CD4-positive, alpha-beta T cell (primary cell): ENCODE measurements at regions not wholly inside any gene's neighbourhood (a gene's known extent, or its start where the extent isn't known, plus 50 kb on each side); places are given as distances from the start of the nearest gene placed in this dataset.

Experiments
- ATAC-seq: fragments of 200-7000 bp; cut with Tn5 transposase; one replicate; pipeline ENCODE4 v1.10.0; 2022; ENCODE audit warnings: mild to moderate bottlenecking; ENCODE audit not compliant: poor library complexity
- CTCF ChIA-PET: fragments of 350-600 bp; sonication (Branson Sonifier 250); formaldehyde crosslinking; loops from one replicate; lab custom pipeline; 2021; ENCODE audit warnings: antibody characterized with exemption, inconsistent platforms; lab: Charles Lee
- POLR2A ChIA-PET: fragments of 350-600 bp; sonication (Branson Sonifier 250); formaldehyde crosslinking; loops from one replicate; lab custom pipeline; 2021; ENCODE audit warnings: antibody characterized with exemption, inconsistent platforms; lab: Charles Lee
- DNase-seq, 14 experiments: peaks; one replicate each; pipeline ENCODE4 v3.0.0-alpha.2; 2013 to 2020; ENCODE audit warnings: mixed read lengths in 2 of 14
- H3K27ac ChIP-seq, 2 donors: one replicate each; pipeline versions ENCODE4 v1.5.1 to v1.7.0; 2013; ENCODE audit warnings: low read length in 2 of 2, low read depth in 1 of 2, mild to moderate bottlenecking in 1 of 2
- H3K27me3 ChIP-seq, 2 experiments: 1 replicate in 1 of 2; 2 replicates in 1 of 2; pipeline versions ENCODE4 v1.6.1 to v1.7.0; 2013; ENCODE audit warnings: low read length in 2 of 2, control low read depth in 1 of 2, mild to moderate bottlenecking in 1 of 2, moderate library complexity in 1 of 2; ENCODE audit not compliant: insufficient read depth in 2 of 2, control insufficient read depth in 1 of 2
- H3K36me3 ChIP-seq: one replicate; pipeline ENCODE4 v1.6.1; 2013; ENCODE audit warnings: low read length, control low read depth; ENCODE audit not compliant: insufficient read depth
- H3K4me1 ChIP-seq: one replicate; pipeline ENCODE4 v1.6.1; 2013; ENCODE audit warnings: low read length, control low read depth; ENCODE audit not compliant: insufficient read depth
- H3K4me3 ChIP-seq: one replicate; pipeline ENCODE4 v1.5.1; 2013; ENCODE audit warnings: mild to moderate bottlenecking, low read length, moderate library complexity
- H3K9me3 ChIP-seq, 2 experiments: 1 replicate in 1 of 2; 2 replicates in 1 of 2; pipeline versions ENCODE4 v1.6.1 to v1.7.0; 2013; ENCODE audit warnings: low read length in 2 of 2, mild to moderate bottlenecking in 2 of 2, control low read depth in 1 of 2, moderate library complexity in 1 of 2; ENCODE audit not compliant: control insufficient read depth in 1 of 2, insufficient read depth in 1 of 2
- H3K27ac Mint-ChIP-seq: one replicate; pipeline ENCODE4 v1.8.0; 2020; ENCODE audit warnings: mixed read lengths
- H3K27me3 Mint-ChIP-seq: one replicate; pipeline ENCODE4 v1.8.0; 2021; ENCODE audit warnings: mixed read lengths
- H3K36me3 Mint-ChIP-seq: one replicate; pipeline ENCODE4 v1.8.0; 2021; ENCODE audit warnings: low read depth, mixed read lengths
- H3K4me1 Mint-ChIP-seq: one replicate; pipeline ENCODE4 v1.8.0; 2021; ENCODE audit warnings: low read depth, mixed read lengths
- H3K4me3 Mint-ChIP-seq: one replicate; pipeline ENCODE4 v1.8.0; 2020; ENCODE audit warnings: mild to moderate bottlenecking, mixed read lengths
- H3K9me3 Mint-ChIP-seq: one replicate; pipeline ENCODE4 v1.8.0; 2020; ENCODE audit warnings: mixed read lengths
- intact Hi-C, 2 experiments: fragments of 100-400 bp; cut with DNase I in 1 of 2; cut with micrococcal nuclease in 1 of 2; formaldehyde crosslinking; loops; one replicate each; pipeline versions ENCODE4 v1.15.1 to v1.9.0; 2023 to 2025; cut with DNase I, micrococcal nuclease
- TF ChIP-seq, protein P1 (sequence below): fragments of 200-600 bp; IDR thresholded peaks from one replicate; pipeline ENCODE4 v1.8.0; 2022; ENCODE audit warnings: antibody characterized with exemption, mild to moderate bottlenecking

DNA sequence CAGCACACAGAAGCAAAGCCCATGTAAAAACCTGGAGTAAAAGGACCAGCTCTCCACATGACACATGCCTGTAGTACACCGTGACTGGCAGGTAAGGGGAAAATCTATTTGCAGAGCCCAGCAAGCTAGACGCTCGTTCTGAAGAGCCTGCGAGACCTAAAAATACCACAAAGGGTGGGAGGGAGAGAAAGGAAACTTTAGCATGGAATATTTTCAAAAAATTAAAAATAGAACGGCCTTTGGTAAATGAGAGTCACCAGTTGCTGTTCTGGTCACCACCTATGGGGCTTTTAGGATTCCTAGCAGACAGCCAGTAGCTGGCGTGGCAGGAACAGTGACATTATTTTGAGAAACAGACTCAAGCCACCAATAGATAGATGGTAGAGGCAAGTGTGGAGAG is 115.5 kb downstream of the MID1IP1 start:
- H3K9me3 ChIP-seq, result no peaks in the 10 kb centered on the region
- TF ChIP-seq, protein P1, sequence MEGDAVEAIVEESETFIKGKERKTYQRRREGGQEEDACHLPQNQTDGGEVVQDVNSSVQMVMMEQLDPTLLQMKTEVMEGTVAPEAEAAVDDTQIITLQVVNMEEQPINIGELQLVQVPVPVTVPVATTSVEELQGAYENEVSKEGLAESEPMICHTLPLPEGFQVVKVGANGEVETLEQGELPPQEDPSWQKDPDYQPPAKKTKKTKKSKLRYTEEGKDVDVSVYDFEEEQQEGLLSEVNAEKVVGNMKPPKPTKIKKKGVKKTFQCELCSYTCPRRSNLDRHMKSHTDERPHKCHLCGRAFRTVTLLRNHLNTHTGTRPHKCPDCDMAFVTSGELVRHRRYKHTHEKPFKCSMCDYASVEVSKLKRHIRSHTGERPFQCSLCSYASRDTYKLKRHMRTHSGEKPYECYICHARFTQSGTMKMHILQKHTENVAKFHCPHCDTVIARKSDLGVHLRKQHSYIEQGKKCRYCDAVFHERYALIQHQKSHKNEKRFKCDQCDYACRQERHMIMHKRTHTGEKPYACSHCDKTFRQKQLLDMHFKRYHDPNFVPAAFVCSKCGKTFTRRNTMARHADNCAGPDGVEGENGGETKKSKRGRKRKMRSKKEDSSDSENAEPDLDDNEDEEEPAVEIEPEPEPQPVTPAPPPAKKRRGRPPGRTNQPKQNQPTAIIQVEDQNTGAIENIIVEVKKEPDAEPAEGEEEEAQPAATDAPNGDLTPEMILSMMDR, result no peak
- Mint-ChIP-seq H3K27me3 (no peaks in the 10 kb centered on the region), H3K4me3 (no peak overlapping the region), H3K9me3 (peaks cover 3% of the 10 kb centered on the region), H3K4me1 (no peaks in the 10 kb centered on the region), H3K36me3 (no peaks in the 10 kb centered on the region), H3K27ac (no peak overlapping the region)
- H3K27ac ChIP-seq, result no peak overlapping the region
- ChIA-PET CTCF (no interaction called here), POLR2A (no interaction called here)
- no peak for DNase-seq
- ATAC-seq, result no peak
- intact Hi-C loops, result no loop called here
- no peaks in the 10 kb centered on the region for H3K36me3 ChIP-seq
- H3K27me3 ChIP-seq, result no peaks in the 10 kb centered on the region
- no peaks in the 10 kb centered on the region for H3K4me1 ChIP-seq
- no peak overlapping the region for H3K4me3 ChIP-seq

DNA sequence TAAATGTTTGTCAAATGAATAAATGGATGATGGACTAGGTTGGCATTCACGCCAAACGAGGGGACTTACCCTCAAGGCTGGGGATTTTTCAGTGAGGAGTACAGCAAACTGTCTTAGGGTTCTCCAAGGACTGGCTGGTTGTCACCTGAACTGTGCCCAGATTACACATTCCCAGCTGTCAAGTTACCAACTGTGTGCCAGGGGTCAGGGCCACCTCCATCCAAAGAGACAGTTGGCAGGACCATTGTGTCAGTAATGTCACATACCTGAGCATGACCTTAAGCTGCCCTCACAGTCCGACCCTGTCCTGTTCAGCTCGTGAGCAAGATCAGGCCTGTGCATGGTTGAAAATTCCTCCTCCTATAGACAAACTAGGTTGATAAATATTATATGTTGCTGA is 116.7 kb downstream of the MID1IP1 start:
- Histone ChIP-seq H3K27ac (no peak overlapping the region), H3K4me1 (no peaks in the 10 kb centered on the region), H3K9me3 (no peaks in the 10 kb centered on the region), H3K4me3 (no peak overlapping the region), H3K36me3 (no peaks in the 10 kb centered on the region), H3K27me3 (no peaks in the 10 kb centered on the region)
- ATAC-seq (no peak), DNase-seq (no peak)
- no peaks in the 10 kb centered on the region for H3K4me1 Mint-ChIP-seq
- POLR2A ChIA-PET, result no interaction called here
- TF ChIP-seq, protein P1, result no peak
- CTCF ChIA-PET, result interaction anchor here (1.1 kb wide), 1 partner anchor 196 kb away, joined by 3 read pairs; no protein-coding TSS in a partner anchor
- no peaks in the 10 kb centered on the region for H3K36me3 Mint-ChIP-seq
- no peak overlapping the region for H3K27ac Mint-ChIP-seq
- H3K4me3 Mint-ChIP-seq, result no peak overlapping the region
- intact Hi-C loops, result no loop called here
- H3K27me3 Mint-ChIP-seq, result no peaks in the 10 kb centered on the region
- peaks cover 3% of the 10 kb centered on the region for H3K9me3 Mint-ChIP-seq

GRCh38 chrX:38919202-38919601 is 117.9 kb downstream of the MID1IP1 start:
- H3K36me3 Mint-ChIP-seq, result no peaks in the 10 kb centered on the region
- H3K4me1 Mint-ChIP-seq, result no peaks in the 10 kb centered on the region
- Histone ChIP-seq H3K27me3 (no peaks in the 10 kb centered on the region), H3K9me3 (no peaks in the 10 kb centered on the region), H3K27ac (no peak overlapping the region), H3K4me3 (no peak overlapping the region), H3K36me3 (no peaks in the 10 kb centered on the region), H3K4me1 (no peaks in the 10 kb centered on the region)
- no peak overlapping the region for H3K4me3 Mint-ChIP-seq
- no peak overlapping the region for H3K27ac Mint-ChIP-seq
- ChIA-PET POLR2A (no interaction called here), CTCF (no interaction called here)
- TF ChIP-seq, protein P1, result no peak
- intact Hi-C loops, result no loop called here
- DNase-seq (no peak), ATAC-seq (no peak)
- no peaks in the 10 kb centered on the region for H3K27me3 Mint-ChIP-seq
- H3K9me3 Mint-ChIP-seq, result peaks cover under 1% of the 10 kb centered on the region
